Activated B cell treated with CpG ODN at 0.5 μM for 24 hours (primary cell): ENCODE measurements at regions not wholly inside any gene's neighbourhood (a gene's known extent, or its start where the extent isn't known, plus 50 kb on each side); places are given as distances from the start of the nearest gene placed in this dataset.

Experiments
- ATAC-seq: fragments of 200-7000 bp; cut with Tn5 transposase; one replicate; pipeline ENCODE4 v1.10.0; 2021; ENCODE audit warnings: low read depth, mild to moderate bottlenecking, moderate library complexity
- CTCF ChIA-PET: fragments of 350-600 bp; sonication (Branson Sonifier 250); formaldehyde crosslinking; loops from one replicate; lab custom pipeline; 2021; ENCODE audit warnings: antibody characterized with exemption; lab: Charles Lee
- POLR2A ChIA-PET: fragments of 350-600 bp; sonication (Branson Sonifier 250); formaldehyde crosslinking; loops from one replicate; lab custom pipeline; 2021; ENCODE audit warnings: antibody characterized with exemption; lab: Charles Lee
- DNase-seq: peaks from one replicate; pipeline ENCODE4 v3.0.0; 2022
- H3K27ac Mint-ChIP-seq: one replicate; pipeline ENCODE4 v1.8.0; 2020; ENCODE audit warnings: mixed read lengths
- H3K27me3 Mint-ChIP-seq: one replicate; pipeline ENCODE4 v1.8.0; 2021; ENCODE audit warnings: mixed read lengths
- H3K36me3 Mint-ChIP-seq: one replicate; pipeline ENCODE4 v1.8.0; 2021; ENCODE audit warnings: low read depth, mixed read lengths
- H3K4me1 Mint-ChIP-seq: one replicate; pipeline ENCODE4 v1.8.0; 2021; ENCODE audit warnings: mixed read lengths
- H3K4me3 Mint-ChIP-seq: one replicate; pipeline ENCODE4 v1.8.0; 2020; ENCODE audit warnings: mild to moderate bottlenecking, mixed read lengths
- H3K9me3 Mint-ChIP-seq: one replicate; pipeline ENCODE4 v1.8.0; 2020; ENCODE audit warnings: mixed read lengths
- CTCF ChIP-seq: fragments of 200-600 bp; IDR thresholded peaks from one replicate; pipeline ENCODE4 v1.8.0; 2022; ENCODE audit warnings: antibody characterized with exemption, mild to moderate bottlenecking
- intact Hi-C: fragments of 100-400 bp; cut with micrococcal nuclease; formaldehyde crosslinking; loops from one replicate; pipeline ENCODE4 v1.15.1; 2024

GRCh38 chr6:8983202-8983688 lies 547.9 kb upstream of the SLC35B3 start:
- ChIA-PET POLR2A (no interaction called here), CTCF (interaction anchor here (0.6 to 2.8 kb wide), 4 partner anchors 8 to 1451 kb away, joined by 3 to 25 read pairs (median 7); no protein-coding TSS in a partner anchor)
- Mint-ChIP-seq H3K4me3 (no peak overlapping the region), H3K27ac (no peak overlapping the region), H3K4me1 (no peaks in the 10 kb centered on the region), H3K9me3 (peaks cover 4% of the 10 kb centered on the region), H3K27me3 (no peaks in the 10 kb centered on the region), H3K36me3 (no peaks in the 10 kb centered on the region)
- intact Hi-C loops: loop anchor here (1.0 kb wide), 1 partner anchor 1452 kb away; no protein-coding TSS in a partner anchor
- ATAC-seq (peak; percentile 77), DNase-seq (peak; percentile 15)
- TF ChIP-seq CTCF: peak; percentile 97

DNA sequence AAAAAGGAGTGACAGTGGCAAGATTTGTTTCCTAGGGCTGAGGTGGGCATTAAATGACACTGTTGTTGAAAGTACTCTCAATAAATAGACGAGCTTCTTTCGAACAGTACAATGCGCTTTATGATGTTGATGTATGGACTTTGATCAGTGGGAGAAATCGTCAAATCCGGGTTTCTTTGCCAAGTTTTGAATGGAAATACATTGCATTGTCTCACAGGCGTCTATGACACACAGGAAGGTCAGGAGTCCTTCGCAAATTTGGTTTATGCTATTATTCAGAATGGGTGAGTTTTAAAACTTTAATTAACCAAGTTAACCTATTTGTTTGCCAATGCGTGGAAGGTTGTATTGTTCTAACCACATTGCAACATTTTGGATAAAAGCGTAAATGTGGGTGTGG lies 547.3 kb upstream of the SLC35B3 start:
- ATAC-seq (no peak), DNase-seq (no peak)
- H3K9me3 Mint-ChIP-seq: peaks cover 5% of the 10 kb centered on the region
- intact Hi-C loops: loop anchor here (1.0 kb wide), 1 partner anchor 1453 kb away; no protein-coding TSS in a partner anchor
- no peaks in the 10 kb centered on the region for H3K27me3 Mint-ChIP-seq
- ChIA-PET CTCF (interaction anchor here (0.8 to 2.8 kb wide), 5 partner anchors 15 to 1455 kb away, joined by 3 to 25 read pairs (median 6); no protein-coding TSS in a partner anchor), POLR2A (no interaction called here)
- H3K4me3 Mint-ChIP-seq: no peak overlapping the region
- no peak for TF ChIP-seq CTCF
- no peaks in the 10 kb centered on the region for H3K4me1 Mint-ChIP-seq
- H3K36me3 Mint-ChIP-seq: no peaks in the 10 kb centered on the region
- no peak overlapping the region for H3K27ac Mint-ChIP-seq

DNA sequence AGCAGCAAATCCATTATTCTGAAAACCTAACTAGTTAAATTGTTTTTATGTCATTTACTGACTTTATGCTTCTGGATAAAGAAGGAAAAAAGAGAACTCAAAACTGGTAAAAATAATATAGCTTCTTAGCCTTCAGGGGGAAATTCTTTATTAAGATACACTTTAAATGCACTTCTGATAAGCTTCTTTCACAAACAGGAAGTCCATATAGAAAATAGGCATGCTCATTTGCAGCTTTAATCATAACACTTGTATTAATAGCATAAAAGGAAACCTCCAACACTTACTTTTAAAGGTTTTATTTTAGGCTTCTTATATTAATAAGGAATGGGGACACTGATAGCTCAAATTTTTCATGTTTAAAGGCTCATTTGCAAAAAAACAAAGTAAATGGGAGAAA lies 538.0 kb upstream of the SLC35B3 start:
- intact Hi-C loops: no loop called here
- CTCF ChIA-PET: interaction anchor here (1.1 kb wide), 1 partner anchor 11 kb away, joined by 3 read pairs; no protein-coding TSS in a partner anchor
- Mint-ChIP-seq H3K27ac (no peak overlapping the region), H3K4me3 (no peak overlapping the region), H3K4me1 (no peaks in the 10 kb centered on the region), H3K9me3 (peaks cover 14% of the 10 kb centered on the region), H3K36me3 (no peaks in the 10 kb centered on the region), H3K27me3 (no peaks in the 10 kb centered on the region)
- no peak for ATAC-seq
- no peak for TF ChIP-seq CTCF
- POLR2A ChIA-PET: no interaction called here
- DNase-seq: no peak

DNA sequence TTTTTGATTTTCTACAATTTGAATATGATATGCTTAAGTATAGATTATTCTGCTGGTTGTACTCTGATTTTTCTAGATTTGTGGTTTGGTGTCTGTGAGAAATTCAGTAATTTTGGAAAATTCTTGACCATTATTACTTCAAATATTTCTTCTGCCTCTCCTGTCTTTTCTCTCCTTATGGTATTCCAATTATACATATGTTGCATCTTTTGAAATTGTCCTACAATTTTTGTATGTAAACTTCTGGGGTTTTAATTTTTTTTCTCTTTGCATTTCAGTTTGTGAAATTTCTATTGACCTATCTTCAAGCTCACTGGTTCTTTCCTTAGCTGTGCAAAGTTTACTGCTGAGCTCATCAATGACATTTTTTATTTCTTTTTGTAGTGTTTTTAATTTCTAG lies 534.4 kb upstream of the SLC35B3 start:
- peaks cover 19% of the 10 kb centered on the region for H3K9me3 Mint-ChIP-seq
- ATAC-seq: no peak
- ChIA-PET CTCF (no interaction called here), POLR2A (no interaction called here)
- H3K36me3 Mint-ChIP-seq: no peaks in the 10 kb centered on the region
- no peak for TF ChIP-seq CTCF
- H3K27me3 Mint-ChIP-seq: no peaks in the 10 kb centered on the region
- no peaks in the 10 kb centered on the region for H3K4me1 Mint-ChIP-seq
- H3K27ac Mint-ChIP-seq: no peak overlapping the region
- intact Hi-C loops: no loop called here
- no peak overlapping the region for H3K4me3 Mint-ChIP-seq
- no peak for DNase-seq

- Mint-ChIP-seq H3K36me3 (no peaks in the 10 kb centered on the region), H3K27ac (no peak overlapping the region), H3K4me1 (no peaks in the 10 kb centered on the region), H3K27me3 (no peaks in the 10 kb centered on the region), H3K4me3 (no peak overlapping the region), H3K9me3 (no peaks in the 10 kb centered on the region)
- ChIA-PET POLR2A (no interaction called here), CTCF (no interaction called here)
- intact Hi-C loops: no loop called here
- DNase-seq (no peak), ATAC-seq (no peak)
- no peak for TF ChIP-seq CTCF
Measured at GRCh38 chr6:8958894-8959511, 523.7 kb upstream of the SLC35B3 start.
